Activated CD8-positive, alpha-beta T cell treated with anti-CD3 and anti-CD28 coated beads for 36 hours (primary cell): ENCODE measurements at regions not wholly inside any gene's neighbourhood (a gene's known extent, or its start where the extent isn't known, plus 50 kb on each side); places are given as distances from the start of the nearest gene placed in this dataset.

Source experiments
- ATAC-seq: fragments of 200-7000 bp; cut with Tn5 transposase; one replicate; pipeline ENCODE4 v1.10.0; 2021; ENCODE audit warnings: mild to moderate bottlenecking, moderate library complexity
- CTCF ChIA-PET: fragments of 350-600 bp; sonication (Branson Sonifier 250); formaldehyde crosslinking; loops from one replicate; lab custom pipeline; 2021; ENCODE audit warnings: antibody characterized with exemption; lab: Charles Lee
- POLR2A ChIA-PET: fragments of 350-600 bp; sonication (Branson Sonifier 250); formaldehyde crosslinking; loops from one replicate; lab custom pipeline; 2021; ENCODE audit warnings: antibody characterized with exemption; lab: Charles Lee
- DNase-seq: peaks from one replicate; pipeline ENCODE4 v3.0.0-alpha.2; 2020
- H3K27ac Mint-ChIP-seq: one replicate; pipeline ENCODE4 v1.8.0; 2021; ENCODE audit warnings: mild to moderate bottlenecking, mixed read lengths
- H3K27me3 Mint-ChIP-seq: one replicate; pipeline ENCODE4 v1.8.0; 2021; ENCODE audit warnings: mixed read lengths
- H3K36me3 Mint-ChIP-seq: one replicate; pipeline ENCODE4 v1.8.0; 2021; ENCODE audit warnings: low read depth, mixed read lengths
- H3K4me1 Mint-ChIP-seq: one replicate; pipeline ENCODE4 v1.8.0; 2021; ENCODE audit warnings: low read depth, mixed read lengths
- H3K4me3 Mint-ChIP-seq: one replicate; pipeline ENCODE4 v1.8.0; 2021; ENCODE audit warnings: mild to moderate bottlenecking, moderate library complexity, mixed read lengths
- H3K9me3 Mint-ChIP-seq: one replicate; pipeline ENCODE4 v1.8.0; 2021; ENCODE audit warnings: mixed read lengths
- intact Hi-C: fragments of 100-400 bp; cut with micrococcal nuclease; formaldehyde crosslinking; loops from one replicate; pipeline ENCODE4 v1.10.0; 2022
- TF ChIP-seq, protein P1 (sequence below): fragments of 200-600 bp; IDR thresholded peaks from one replicate; pipeline ENCODE4 v1.8.0; 2022; ENCODE audit warnings: antibody characterized with exemption, mild to moderate bottlenecking

DNA sequence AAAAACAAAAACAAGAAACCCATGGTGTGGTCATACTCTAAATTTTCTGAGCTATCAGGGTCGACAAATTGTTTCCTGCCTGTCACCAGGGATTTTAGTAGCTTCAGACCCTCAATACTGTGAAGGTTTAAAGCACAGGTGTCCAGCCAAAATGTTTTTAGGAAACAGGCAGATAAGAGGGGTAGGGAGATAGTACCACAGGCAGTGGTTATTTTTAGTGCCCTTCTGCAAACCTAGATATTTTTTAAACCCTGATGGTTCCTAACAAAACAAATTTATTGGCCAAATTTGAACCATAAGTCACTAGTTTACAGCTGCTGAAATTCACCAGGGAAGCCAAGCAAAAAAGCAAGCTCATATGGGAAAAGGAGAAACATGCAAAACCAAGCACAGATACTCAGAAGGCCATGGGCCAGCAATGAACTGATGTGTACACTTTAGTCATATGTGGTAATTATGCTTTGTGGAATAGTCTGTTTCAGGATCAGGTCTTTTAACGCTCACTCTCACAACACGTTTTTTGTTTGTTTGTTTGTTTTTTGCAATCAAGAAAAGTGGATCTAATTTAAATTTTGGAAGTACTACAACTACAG is 156.8 kb upstream of the STK17B start:
- Mint-ChIP-seq H3K27me3 (no peaks in the 10 kb centered on the region), H3K9me3 (no peaks in the 10 kb centered on the region), H3K27ac (no peak overlapping the region), H3K36me3 (no peaks in the 10 kb centered on the region), H3K4me1 (peaks cover 7% of the 10 kb centered on the region), H3K4me3 (no peak overlapping the region)
- TF ChIP-seq, protein P1, sequence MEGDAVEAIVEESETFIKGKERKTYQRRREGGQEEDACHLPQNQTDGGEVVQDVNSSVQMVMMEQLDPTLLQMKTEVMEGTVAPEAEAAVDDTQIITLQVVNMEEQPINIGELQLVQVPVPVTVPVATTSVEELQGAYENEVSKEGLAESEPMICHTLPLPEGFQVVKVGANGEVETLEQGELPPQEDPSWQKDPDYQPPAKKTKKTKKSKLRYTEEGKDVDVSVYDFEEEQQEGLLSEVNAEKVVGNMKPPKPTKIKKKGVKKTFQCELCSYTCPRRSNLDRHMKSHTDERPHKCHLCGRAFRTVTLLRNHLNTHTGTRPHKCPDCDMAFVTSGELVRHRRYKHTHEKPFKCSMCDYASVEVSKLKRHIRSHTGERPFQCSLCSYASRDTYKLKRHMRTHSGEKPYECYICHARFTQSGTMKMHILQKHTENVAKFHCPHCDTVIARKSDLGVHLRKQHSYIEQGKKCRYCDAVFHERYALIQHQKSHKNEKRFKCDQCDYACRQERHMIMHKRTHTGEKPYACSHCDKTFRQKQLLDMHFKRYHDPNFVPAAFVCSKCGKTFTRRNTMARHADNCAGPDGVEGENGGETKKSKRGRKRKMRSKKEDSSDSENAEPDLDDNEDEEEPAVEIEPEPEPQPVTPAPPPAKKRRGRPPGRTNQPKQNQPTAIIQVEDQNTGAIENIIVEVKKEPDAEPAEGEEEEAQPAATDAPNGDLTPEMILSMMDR = no peak
- POLR2A ChIA-PET = interaction anchor here (1.1 kb wide), 1 partner anchor 13 kb away, joined by 3 read pairs; no protein-coding TSS in a partner anchor
- DNase-seq (no peak), ATAC-seq (no peak)
- intact Hi-C loops = no loop called here
- CTCF ChIA-PET = interaction anchor here (1.4 to 2.2 kb wide), 4 partner anchors 9 to 250 kb away, joined by 4 to 11 read pairs (median 6); no protein-coding TSS in a partner anchor

DNA sequence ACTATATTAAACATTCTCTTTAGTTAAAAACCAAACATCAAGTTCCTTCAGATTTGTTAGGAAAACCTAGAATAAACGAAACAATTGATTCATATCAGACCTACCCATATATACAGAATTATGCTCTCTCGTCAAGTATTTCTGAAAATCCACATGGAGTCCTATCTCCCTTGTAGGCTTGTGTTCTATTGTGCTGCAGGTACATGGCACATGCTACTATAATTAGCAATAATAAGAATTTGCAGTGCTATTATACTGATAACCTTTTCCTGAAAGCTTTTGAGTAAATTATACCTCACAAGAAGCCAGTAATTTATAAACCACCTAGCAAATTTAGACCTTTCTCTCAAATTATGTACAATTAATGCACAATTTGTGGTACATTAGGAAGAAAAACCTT is 158.6 kb upstream of the STK17B start:
- H3K36me3 Mint-ChIP-seq = no peaks in the 10 kb centered on the region
- H3K27ac Mint-ChIP-seq = no peak overlapping the region
- intact Hi-C loops = loop anchor here (5.0 to 10.0 kb wide), 2 partner anchors 38 to 125 kb away; no protein-coding TSS in a partner anchor
- ATAC-seq (no peak), DNase-seq (no peak)
- no peaks in the 10 kb centered on the region for H3K9me3 Mint-ChIP-seq
- POLR2A ChIA-PET = no interaction called here
- H3K4me3 Mint-ChIP-seq = no peak overlapping the region
- H3K27me3 Mint-ChIP-seq = no peaks in the 10 kb centered on the region
- TF ChIP-seq, protein P1 = no peak
- H3K4me1 Mint-ChIP-seq = peaks cover 7% of the 10 kb centered on the region
- CTCF ChIA-PET = no interaction called here

- intact Hi-C loops = loop anchor here (5.0 to 10.0 kb wide), 2 partner anchors 38 to 124 kb away; no protein-coding TSS in a partner anchor
- no peak for ATAC-seq
- TF ChIP-seq, protein P1 = no peak
- Mint-ChIP-seq H3K27ac (no peak overlapping the region), H3K27me3 (no peaks in the 10 kb centered on the region), H3K4me1 (peaks cover 7% of the 10 kb centered on the region), H3K9me3 (no peaks in the 10 kb centered on the region), H3K36me3 (no peaks in the 10 kb centered on the region), H3K4me3 (no peak overlapping the region)
- ChIA-PET CTCF (interaction anchor here (1.5 kb wide), 1 partner anchor 252 kb away, joined by 5 read pairs; no protein-coding TSS in a partner anchor), POLR2A (no interaction called here)
- DNase-seq = no peak
These were observed 159.3 kb upstream of the STK17B start for GRCh38 chr2:196330645-196331044.

DNA sequence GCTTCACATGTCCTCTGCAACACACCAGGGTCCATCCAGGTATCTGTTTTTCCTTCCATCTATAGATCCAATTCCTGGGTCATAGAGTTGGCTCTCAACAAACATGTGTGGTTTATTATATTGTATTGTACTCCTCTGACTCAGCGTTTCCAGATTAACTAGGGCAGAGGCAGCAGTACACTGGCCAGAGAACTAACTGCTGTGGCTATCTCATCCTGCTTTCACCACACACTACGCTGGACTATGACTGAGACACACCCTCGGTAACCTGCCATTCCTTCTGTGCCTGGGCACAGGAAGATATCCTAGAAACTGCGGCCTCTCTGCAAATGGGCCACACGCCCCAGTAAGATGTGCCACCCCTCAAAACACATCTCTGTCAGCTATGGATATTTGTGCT is 159.8 kb upstream of the STK17B start:
- no peak for ATAC-seq
- Mint-ChIP-seq H3K36me3 (no peaks in the 10 kb centered on the region), H3K4me1 (peaks cover 7% of the 10 kb centered on the region), H3K9me3 (no peaks in the 10 kb centered on the region), H3K27ac (no peak overlapping the region), H3K4me3 (no peak overlapping the region), H3K27me3 (no peaks in the 10 kb centered on the region)
- intact Hi-C loops = loop anchor here (5.0 to 10.0 kb wide), 2 partner anchors 39 to 124 kb away; no protein-coding TSS in a partner anchor
- POLR2A ChIA-PET = interaction anchor here (0.8 kb wide), 1 partner anchor 91 kb away, joined by 5 read pairs; no protein-coding TSS in a partner anchor
- CTCF ChIA-PET = interaction anchor here (1.5 kb wide), 1 partner anchor 253 kb away, joined by 5 read pairs; no protein-coding TSS in a partner anchor
- no peak for DNase-seq
- TF ChIP-seq, protein P1 = no peak

GRCh38 chr2:196331851-196332250 is 160.5 kb upstream of the STK17B start:
- ChIA-PET CTCF (interaction anchor here (1.2 to 1.5 kb wide), 2 partner anchors 199 to 253 kb away, joined by 3 to 5 read pairs; no protein-coding TSS in a partner anchor), POLR2A (interaction anchor here (0.8 kb wide), 2 partner anchors 72 to 92 kb away, joined by 3 to 5 read pairs; no protein-coding TSS in a partner anchor)
- Mint-ChIP-seq H3K4me3 (no peak overlapping the region), H3K9me3 (no peaks in the 10 kb centered on the region), H3K27ac (no peak overlapping the region), H3K36me3 (no peaks in the 10 kb centered on the region), H3K4me1 (peaks cover 14% of the 10 kb centered on the region), H3K27me3 (no peaks in the 10 kb centered on the region)
- intact Hi-C loops = loop anchor here (5.0 to 10.0 kb wide), 2 partner anchors 40 to 123 kb away; no protein-coding TSS in a partner anchor
- ATAC-seq (peak; percentile 34), DNase-seq (no peak)
- TF ChIP-seq, protein P1 = no peak
